Urothelium cell line (cell line): ENCODE measurements at regions not wholly inside any gene's neighbourhood (a gene's known extent, or its start where the extent isn't known, plus 50 kb on each side); places are given as distances from the start of the nearest gene placed in this dataset.

Experiments used
- DNase-seq: peaks from one replicate; pipeline ENCODE4 v3.0.0; 2011; ENCODE audit warnings: low spot score, mixed read lengths
- FAIRE-seq: peaks from 2 replicates; lab custom pipeline; 2011; peaks lifted over from hg19 to GRCh38; lab: Jason Lieb, UNC

- FAIRE-seq (no peak), DNase-seq (no peak)
Observed at GRCh38 chr4:74638689-74639088, 155.6 kb downstream of the BTC start.

DNA sequence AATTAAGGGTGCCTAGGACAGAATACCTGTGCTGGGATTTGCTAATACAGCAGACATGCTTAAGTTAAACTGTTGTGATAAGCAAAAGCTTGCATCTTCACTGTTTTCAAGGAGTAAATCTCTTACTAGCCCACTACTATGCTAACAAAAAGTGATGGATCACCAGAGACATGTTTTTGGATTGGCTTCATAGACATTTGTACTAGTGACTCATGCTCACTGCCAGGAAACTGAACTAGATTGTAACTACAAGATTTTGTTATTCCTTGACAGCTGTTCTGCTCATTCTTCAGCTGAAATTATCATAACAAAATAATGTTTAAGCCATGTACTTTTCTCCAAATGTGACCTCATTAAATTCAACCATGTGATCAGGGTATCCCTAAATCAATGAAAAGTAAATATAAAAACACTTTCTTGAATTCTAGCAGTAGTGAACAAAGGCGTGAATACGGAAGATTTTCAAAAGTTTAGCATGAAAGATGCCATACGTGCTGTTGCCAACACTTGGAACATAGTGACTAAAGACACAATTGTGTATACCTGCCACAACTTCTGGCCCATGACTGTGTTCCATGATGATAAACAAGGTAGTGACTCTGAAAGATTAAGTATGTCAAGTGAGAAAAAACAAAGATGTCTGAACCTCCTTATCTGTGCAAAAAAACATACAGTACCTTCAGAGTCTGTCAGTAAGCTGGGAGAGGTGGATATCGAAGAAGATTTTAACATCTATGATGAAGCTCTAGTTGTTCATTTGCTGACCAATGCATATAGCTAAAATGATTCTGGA is 154.0 kb downstream of the BTC start:
- no peak for DNase-seq
- no peak for FAIRE-seq

GRCh38 chr4:74642006-74642405 is 152.3 kb downstream of the BTC start:
- DNase-seq (no peak), FAIRE-seq (no peak)

- DNase-seq = no peak
- FAIRE-seq = no peak
Observed at GRCh38 chr4:74649193-74649592, 145.1 kb downstream of the BTC start.

DNA sequence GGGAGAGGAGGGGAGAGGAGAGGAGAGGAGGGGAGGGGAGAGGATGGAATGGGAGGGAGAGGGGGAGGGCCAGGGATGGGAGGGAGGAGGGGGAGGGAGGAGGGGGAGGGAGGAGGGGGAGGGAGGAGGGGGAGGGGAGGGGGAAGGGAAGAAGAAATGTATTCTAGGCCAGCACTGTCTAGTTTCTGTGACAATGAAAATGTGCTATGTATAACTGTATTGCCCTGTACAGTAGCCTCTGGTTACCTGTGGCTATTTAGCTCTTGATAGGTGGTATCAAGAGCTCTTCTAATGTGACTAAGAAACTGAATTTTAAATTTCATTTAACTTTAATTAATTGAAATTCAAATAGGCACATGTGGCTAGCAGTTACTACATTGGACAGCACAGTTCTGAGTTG is 143.1 kb downstream of the BTC start:
- no peak for DNase-seq
- no peak for FAIRE-seq

DNA sequence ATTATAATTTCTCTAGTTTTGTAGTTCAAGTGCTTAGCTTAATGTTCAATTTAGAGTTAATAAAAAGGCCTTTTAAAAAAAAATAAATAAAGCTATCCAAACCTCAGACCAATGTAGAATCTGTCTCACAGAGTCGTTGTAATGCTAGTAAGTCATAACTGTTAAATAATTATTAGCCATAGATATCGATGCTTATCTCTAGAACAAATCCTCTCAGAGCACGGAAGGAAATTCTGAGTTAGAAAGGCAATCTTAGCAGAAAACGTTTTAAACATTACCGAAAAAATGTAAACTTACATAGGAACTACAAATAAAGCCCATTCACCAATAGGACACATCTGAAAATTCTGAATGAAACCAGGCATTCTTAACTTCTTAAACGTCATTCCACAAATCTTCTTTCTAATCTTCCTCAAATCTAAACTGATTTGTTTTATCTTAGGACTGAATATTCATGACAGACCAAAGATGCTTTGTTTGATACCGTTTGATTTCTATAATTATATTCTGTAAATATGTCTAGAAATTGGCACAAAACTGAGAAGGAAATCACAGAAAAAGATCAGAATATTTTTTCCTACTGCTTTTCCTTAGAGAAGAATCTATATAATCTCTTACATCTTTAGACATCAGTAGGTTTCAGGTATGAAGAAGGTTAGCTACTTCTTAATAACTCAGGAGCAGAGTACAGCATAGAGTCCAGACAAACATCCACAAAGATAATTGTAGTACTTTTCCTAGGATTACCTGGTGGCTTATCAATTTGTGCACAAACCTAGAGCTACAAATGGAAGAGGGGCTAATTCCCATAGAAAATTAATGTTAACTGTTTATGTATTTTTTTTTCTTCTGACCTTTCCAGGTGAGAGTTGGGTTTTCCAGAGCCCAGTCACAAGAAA is 140.7 kb downstream of the BTC start:
- no peak for FAIRE-seq

GRCh38 chr4:74654230-74654681 is 140.1 kb downstream of the BTC start:
- no peak for DNase-seq
- FAIRE-seq = peak; percentile 20

More for the DNA sequence above, 140.7 kb downstream of the BTC start:
- no peak for DNase-seq

- no peak for DNase-seq
- no peak for FAIRE-seq
Observed at GRCh38 chr4:74656596-74656995, 137.7 kb downstream of the BTC start.

DNA sequence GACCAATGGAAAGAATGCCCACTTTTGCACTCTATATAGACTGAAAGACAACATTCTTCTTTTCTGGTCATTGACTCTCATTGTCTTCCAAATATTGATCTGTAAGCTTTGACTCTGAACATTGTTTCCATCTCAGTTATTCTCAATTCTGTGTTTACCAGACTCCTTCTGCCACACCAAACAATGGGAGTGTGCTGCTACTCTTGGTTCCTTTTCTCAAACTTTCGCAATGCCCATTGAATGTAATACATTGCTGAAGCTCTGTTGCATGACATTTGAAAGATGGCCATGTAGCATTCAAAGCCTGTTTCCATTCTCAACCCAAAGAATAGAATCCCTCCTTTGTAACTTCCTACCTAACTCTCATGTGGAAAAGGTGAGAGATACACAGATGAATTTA is 136.2 kb downstream of the BTC start:
- DNase-seq (no peak), FAIRE-seq (no peak)

DNA sequence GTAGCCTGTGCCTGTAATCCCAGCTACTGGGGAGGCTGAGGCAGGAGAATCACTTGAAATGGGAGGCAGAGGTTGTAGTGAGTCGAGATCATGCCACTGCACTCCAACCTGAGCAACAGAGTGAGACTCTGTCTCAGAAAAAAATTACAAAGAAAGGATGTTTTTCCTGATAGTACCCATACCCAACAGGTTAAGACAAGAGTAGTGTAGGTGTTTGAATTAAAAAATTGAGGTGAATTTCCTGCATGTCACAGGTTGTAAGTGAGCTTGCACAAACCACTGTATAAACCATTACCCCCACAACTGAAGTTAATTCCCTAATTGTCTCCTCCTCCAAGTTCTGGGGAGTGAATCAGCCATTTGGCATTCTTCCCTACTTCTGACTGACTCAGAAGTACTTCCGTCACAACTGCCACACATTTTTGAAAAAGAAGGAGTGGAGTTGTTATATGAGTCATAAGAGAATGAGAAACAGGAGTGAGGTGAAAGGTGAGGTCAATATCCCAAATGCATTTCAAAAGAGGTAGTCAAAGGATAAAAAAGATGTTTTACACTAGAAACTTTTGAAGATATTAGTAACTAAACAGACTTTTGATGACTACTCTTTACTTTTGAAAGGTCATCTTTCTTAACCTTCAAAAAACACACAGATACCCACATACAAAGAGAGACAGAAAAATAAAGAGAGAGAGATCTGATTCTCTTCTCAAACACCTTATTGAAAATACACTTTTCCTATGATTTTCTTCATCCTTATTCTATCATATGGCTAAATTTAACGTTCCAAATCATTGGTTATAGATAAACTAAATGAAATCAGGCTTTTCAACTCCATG is 134.5 kb downstream of the BTC start:
- FAIRE-seq = peak; percentile 82

DNA sequence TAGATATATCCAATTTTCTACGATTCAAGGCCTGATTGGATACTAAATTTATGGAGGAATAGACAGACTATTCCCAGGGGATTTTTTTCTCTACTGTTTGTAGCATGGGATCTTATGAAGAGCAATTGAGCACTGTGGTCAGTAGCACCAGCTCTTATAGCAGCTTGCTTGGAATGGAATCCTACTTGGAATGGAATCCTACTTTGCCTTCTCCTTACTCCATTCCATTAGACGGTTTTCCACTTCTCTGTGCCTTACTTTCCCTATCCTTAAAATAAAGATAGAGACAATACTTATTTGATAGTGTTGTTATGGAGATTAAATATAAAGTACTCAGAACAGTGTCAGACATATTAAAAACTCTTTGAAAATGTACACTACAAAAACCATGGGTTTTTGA is 133.5 kb downstream of the BTC start:
- FAIRE-seq = no peak
- DNase-seq = no peak

More for the DNA sequence above, 134.5 kb downstream of the BTC start:
- peak; percentile 79 for DNase-seq

DNA sequence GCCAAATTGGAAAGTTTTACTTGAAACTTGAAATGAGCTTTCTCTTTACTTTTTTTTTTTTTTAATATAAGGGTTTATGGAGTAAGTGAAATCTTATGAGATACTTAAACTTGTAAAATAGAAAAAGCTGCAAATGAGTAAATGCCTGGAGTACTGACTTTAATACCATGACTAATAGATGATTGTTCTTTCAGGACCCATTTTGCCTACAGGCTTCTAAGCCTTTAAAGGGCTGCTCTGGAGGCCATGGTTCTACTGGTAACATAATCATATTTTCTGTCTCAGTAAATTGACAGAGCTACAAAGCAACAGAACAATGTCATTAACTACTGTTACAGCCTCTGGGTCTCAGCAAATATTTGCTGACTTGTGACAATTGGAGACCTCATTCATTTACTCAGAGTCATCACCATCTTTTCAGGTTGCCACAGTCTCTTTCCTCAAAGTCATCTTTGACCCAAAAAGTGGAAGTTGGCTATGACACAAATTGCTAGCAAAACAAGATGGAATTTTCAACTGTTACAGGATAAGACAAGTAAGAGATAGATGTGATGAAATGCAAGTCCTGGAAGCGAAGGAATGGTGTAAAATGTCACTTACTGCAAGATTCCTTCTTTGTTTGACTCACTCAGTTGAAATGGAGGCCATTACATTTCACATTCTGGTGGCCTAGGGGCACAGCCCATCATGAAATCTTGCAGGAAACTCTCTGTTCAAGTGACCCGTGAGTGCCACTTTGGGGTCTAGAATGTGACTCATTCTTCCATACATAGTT is 132.7 kb downstream of the BTC start:
- FAIRE-seq = no peak

GRCh38 chr4:74663631-74664030 is 130.7 kb downstream of the BTC start:
- FAIRE-seq = no peak
- DNase-seq = no peak

More for the DNA sequence above, 132.7 kb downstream of the BTC start:
- no peak for DNase-seq

DNA sequence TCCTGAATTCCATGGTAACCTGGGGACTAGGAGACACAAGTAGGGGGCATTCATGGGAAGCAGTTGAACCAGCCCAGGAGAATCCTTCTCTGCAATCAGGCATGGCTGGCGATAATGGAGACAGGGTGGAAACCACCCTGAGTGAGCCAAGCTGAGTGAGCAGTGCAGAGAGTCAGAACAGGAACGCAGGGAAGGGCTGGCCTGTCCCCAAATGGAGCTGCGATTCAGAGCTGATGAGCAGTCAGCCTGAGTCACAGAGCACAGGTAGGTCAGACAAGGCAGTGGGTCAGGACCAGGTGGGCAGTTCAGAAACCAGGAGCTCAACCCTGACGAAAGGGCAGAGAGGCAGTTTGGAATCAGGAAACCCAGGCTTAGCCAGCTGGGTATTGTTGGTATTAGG is 129.0 kb downstream of the BTC start:
- no peak for FAIRE-seq
- no peak for DNase-seq

- DNase-seq = no peak
- no peak for FAIRE-seq
Observed at GRCh38 chr4:74665876-74666275, 128.4 kb downstream of the BTC start.

DNA sequence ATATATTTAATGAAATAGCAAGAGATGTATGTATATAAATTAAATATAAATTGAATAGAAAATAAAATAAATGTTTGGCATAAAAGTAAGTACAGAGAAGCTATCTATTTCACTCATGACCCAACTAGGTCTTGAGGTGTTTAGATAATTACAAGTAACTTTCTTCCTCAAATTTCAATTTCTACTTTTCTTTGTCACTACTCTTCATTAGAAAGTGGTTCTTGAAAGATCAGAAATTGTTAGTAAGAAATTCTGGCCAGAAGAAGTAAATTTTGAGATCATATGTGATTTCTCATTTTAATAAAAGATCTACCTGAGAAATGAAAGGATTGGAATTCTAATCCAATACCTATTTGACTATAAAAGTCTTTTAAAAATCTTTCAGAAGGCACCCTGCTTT is 126.9 kb downstream of the BTC start:
- DNase-seq = no peak
- no peak for FAIRE-seq

- FAIRE-seq (no peak), DNase-seq (no peak)
Observed at GRCh38 chr4:74667944-74668343, 126.4 kb downstream of the BTC start.

DNA sequence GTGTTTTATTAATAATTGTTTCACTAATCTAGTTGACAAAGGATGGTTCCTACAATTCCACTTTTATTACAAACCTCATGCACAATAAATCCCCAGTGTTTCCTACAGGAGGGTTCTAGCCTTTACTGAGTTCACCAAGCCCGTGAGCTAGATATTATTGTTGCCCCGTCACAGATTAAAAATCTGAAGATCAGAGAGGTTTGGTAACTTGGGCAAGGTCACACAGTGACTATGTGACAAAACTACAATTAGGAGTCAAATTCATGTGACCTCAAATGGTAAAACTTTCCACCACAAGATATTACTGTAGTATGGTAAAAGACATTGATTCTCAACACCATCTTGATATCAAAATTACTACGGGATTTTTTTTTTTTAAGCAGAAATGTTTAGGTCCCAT is 124.6 kb downstream of the BTC start:
- no peak for FAIRE-seq

GRCh38 chr4:74670583-74670982 is 123.7 kb downstream of the BTC start:
- FAIRE-seq (no peak), DNase-seq (no peak)

More for the DNA sequence above, 124.6 kb downstream of the BTC start:
- DNase-seq = no peak

- peak; percentile 56 for DNase-seq
- FAIRE-seq = no peak
Observed at GRCh38 chr4:74671080-74671698, 123.1 kb downstream of the BTC start.
